C1 segment of cervical spinal cord (tissue), 14 donors: ENCODE measurements at regions not wholly inside any gene's neighbourhood (a gene's known extent, or its start where the extent isn't known, plus 50 kb on each side); places are given as distances from the start of the nearest gene placed in this dataset.
"Not testable (repeated sequence)": the region's sequence is repeated elsewhere in the genome, so short reads cannot be mapped to it uniquely, and the experiment has no call there.

ENCODE experiments used
- DNase-seq, 14 donors: peaks; one replicate each; lab custom pipeline; 2025; lab: John Stamatoyannopoulos, UW

DNA sequence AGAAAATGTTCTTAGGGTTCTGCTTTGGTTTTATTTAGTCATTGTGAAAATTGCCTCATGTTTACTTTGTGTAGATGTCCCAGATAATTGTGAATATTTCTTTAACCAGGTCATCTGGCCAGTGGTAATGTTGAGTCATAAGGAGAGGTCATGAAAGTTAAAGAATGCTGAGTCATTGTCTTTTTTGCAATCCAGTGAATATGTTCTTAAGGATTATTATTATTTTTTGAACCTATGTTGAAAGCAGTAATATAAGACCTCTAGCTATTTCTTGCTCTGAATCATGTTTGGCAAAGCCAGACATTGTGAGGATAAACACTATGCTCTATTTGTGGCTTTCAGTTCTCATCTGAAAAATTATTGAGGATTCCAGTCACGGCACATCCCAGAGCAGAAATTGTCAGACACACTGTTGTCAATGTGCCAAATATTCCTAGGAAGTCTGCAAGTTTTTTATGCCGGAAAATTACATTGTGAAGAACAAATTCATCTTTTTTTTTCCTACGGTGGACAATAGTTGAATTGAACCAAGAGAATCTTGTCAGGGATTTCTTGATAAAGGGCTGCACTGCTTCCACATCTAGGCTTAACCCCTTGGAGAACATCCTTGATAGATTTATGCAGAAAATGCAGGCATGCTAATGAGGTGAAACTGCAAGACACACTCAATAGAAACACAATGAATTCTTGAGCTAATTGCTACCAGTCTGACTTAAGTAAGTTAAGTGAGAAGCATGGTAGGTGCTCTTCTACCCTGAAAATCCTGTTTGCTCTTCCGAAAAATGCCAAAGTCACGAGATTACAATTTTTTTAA lies 369.6 kb downstream of the ATP23 start:
- DNase-seq: no peak

DNA sequence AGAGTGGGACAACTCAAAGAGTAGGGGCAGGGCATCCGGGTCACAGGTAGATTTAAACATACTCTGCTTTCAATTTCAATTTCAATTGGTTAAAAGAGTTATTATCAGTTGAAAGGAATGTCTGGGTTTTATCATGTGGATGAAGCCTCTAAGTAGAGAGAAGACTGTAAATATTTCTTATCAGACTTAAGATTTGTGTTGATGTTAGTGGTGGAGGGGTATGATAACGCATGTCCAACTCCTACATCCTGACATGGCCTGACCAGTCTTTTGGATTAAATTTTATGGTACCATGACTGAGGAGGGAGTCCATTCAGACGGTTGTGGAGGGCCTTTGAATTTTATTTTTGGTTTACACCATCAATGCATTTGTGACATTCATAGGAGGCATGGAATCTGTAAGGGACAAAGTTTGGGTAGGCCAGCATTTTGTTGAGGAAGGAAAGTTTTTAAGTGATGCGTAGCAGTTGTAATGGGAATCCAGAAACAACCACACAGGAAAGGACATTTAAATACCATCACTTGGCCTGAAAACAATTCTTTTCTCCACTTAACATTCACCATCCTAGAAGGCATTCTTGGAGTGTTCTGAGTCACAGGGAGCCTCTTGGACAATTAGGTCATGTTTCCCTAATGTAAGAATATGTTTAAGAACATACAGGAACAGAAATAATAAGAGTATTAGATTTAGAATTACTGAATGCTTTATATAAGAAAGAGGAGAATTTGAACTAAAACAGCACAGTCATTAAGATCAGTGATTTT lies 371.9 kb downstream of the ATP23 start:
- no peak for DNase-seq

DNA sequence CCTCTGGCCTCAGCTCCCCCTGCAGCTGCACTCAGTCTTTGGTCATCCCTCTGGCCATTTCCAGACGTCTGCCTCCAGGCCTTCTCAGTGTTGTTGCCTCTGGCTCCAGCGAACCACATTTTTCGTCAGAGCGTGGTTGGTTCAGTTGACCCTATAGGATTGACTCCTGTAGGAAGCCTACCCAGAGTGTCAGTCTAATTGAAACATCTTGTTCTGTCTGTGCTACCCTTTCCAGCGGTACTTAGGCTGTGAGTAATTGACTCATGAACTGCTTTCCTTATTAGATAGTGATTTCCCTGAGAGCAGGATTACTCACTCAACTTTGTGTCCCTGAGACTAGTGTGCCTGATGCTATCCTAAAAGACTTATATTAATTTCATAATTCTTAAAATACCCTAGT lies 373.2 kb downstream of the ATP23 start:
- DNase-seq: no peak

DNA sequence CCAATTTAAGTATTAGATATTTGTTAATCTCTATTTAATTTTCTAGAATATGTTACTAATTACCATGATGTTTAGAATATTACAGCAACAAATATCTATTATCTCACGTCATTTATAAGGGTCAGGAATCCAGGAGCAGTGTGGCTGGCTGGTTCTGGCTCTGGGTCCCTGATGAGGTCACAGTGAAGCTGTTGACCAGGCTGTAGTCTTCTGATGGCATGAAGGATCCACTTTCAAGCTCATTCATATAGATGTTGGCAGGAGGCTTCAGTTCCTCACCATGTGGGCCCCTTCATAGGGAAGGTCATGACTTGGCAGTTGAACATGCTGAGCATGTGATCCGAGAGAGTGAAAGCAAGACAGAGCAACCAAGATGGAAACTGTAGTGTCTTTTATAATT lies 375.6 kb downstream of the ATP23 start:
- DNase-seq: no peak

DNA sequence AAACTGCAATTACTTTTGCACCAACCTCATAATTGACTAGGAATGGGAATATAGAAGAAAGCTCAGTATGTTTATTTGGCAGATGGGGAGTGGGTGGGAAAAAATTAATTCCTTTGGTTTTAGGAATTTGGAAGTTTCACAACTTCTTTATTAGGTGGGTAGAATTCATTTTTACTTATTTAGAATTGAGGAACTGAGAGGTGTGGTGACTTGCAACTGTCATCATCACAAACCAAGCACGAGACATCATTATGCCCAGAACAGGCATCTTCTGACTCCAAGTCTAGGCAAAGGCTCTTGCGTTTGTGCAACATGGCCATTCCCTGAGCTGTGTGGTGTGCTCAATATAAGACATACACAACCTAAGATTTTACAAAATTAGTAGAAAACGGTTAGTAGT lies 380.0 kb downstream of the ATP23 start:
- DNase-seq: no peak

DNA sequence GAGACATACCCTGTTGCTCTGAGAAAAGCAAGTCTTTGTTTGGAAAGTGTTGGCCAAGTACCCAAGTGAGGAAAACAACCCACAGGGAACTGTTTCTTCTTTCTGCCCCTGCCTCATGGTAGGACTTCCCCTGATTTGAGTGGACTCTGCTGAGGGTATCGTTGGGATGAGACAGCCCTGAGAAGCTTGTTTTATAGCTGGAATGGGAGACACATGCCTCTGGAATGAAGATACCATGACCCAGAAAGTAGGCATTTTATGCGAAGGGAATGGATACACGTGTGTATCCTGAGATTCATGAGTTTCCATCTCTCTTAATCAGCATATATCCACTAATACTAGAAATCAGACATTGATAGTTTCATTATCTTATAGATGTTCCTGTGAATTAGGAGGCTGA lies 382.3 kb downstream of the ATP23 start:
- no peak for DNase-seq

DNA sequence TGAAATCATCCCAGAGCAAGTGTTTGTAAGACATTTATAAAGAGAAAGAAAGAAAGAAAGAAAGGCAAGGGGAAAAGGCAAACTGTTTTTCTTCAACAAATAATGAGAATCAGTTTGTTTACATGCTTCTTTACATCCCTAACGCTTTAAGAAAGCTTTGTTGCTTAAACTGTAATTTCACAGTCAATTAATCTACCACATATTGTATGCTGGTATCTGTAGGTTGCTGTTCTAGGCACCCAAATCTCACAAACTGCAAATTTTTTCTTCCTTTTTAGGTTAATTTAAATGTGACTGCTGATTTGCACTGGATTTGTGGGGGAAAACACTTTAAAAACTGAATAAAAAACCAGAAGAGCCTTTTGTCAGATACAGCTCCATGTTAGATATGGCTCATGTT lies 384.2 kb downstream of the ATP23 start:
- no peak for DNase-seq

DNA sequence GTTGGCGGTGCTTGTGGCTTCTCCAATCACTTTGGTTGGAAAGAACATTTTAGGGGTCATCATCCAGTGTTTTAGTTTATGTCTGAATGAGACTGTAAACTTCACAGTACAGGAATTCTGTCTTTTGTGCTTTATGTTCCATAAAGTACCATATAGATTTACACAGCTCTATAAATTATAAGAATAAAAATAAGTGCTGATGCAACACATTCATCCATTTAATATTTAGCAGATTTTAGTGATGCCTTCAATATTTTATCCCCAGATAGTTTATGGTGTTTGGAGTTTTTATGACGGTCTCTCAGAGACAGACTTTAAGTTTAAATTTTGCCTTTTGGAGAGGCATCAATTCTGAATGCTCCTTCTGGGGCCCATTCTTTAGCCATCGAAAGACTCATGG lies 385.2 kb downstream of the ATP23 start:
- DNase-seq: no peak

DNA sequence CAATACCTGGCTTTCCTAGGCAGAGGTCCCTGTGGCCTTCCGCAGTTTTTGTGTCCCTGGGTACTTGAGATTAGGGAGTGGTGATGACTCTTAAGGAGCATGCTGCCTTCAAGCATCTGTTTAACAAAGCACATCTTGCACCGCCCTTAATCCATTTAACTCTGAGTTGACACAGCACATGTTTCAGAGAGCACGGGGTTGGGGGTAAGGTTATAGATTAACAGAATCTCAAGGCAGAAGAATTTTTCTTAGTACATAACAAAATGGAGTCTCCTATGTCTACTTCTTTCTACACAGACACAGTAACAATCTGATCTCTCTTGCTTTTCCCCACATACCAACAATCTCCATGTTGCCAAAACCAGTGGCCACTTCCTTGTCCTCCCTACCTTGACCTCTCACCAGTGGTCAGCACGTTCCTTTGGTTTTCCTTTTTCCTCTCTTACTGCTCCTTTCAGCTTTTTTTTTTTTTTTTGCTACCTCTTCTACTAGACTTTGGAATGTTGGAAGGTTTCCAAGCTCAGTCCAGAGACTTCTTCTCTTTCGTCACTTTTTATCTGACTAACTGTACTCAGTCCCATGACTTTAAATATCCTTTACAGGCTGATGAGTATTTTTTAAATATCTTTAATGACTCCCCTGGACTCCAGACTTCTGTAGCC lies 395.3 kb downstream of the ATP23 start:
- DNase-seq: not testable (repeated sequence)

DNA sequence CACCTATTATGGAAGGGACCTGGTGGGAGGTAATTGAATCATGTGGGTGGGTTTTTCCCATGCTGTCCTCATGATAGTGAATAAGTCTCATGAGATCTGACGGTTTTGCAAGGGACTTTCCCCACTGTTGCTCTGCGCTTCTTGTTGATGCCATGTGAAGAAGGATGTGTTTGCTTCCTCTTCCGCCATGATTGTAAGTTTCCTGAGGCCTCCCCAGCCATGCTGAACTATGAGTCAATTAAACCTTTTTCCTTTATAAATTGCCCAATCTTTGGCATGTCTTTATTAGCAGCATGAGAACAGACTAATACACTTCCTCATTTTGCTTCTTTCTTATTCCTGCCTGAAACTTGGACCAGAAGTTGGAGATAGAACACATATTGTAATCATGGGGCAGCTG lies 396.2 kb downstream of the ATP23 start:
- DNase-seq: not testable (repeated sequence)

DNA sequence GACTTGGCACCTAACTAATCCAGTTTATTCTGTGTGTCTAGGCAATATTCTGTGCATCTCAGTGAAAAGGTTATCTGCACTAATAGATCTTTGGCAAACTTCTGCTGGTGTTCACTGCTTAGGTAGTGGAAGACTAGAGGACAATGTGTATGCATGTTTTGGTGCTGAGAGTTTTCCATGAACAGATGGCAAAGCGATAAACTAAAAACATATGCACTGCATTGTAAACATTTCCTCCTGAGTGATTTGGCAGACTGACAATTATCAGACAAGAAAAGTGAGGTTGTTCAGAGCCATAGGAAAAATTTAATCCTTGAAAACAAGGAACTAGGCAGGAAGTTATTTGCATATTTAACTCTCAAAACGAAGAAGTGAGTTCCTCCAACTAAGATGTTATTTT lies 400.4 kb downstream of the ATP23 start:
- no peak for DNase-seq

DNA sequence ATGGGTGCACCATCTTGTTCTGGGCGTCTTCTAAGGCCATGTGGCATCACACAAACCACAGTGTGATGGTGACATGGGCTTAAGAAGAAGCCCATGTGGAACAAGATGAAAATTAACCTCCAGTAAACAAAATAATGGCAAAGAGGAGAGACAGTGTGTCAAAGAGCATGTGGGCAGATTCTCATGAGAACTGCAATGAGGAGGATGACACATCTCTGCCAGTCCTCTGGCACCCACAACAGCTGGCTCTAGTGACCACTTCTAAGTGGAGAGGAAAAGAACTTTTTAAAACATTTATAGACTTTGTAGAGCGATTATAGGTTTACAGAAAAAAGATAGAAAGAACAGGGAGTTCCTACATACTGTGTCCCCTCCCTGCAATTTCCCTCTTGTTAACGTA lies 401.4 kb downstream of the ATP23 start:
- no peak for DNase-seq

DNA sequence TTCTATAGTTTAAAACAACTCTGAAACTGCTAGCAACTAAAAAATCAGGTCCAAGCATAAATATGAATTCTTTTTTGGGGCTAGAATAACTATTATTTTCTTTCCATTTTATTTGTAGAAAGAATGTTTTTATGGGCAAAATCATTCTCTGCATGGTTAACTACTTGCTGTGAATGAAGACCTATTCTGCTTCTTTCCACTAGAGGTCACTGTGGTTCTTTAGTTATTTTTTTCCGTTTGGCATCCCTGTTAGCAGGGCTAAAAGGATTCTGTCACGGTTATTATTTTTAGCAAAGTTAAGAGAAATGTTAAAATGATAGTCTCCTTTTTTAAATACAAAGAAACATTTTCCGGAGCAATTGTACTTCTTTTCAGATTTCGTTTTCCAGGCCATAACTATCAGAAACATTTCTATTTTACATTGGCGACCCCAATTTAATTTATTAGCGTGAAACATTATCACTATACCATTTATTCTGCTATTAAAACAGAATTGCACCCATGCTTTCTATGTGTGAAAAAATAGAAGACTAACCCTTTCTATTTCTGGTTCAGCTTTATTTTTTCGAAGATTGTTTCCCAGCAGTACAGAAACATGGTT lies 404.8 kb downstream of the ATP23 start:
- peak in 1 of 14 donors; percentile 2 for DNase-seq

DNA sequence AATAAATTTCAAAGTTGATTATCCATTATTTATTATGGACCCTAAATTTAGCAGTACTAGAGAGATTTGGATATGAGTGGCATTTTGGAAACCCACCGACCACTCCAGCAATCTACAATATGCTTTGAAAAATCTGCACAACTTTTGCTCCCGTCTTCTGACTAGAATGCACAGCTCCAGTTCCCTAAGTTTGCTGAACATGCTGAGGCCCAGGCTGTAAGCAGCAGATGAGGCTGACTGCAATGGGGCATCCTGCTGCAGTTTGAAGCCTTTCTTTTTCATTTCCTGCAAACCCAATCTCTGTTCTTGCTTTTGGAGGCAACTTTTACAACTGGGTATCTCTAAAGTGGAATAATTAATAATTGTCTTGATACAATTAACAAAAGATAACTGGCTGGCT lies 405.8 kb downstream of the ATP23 start:
- DNase-seq: no peak

DNA sequence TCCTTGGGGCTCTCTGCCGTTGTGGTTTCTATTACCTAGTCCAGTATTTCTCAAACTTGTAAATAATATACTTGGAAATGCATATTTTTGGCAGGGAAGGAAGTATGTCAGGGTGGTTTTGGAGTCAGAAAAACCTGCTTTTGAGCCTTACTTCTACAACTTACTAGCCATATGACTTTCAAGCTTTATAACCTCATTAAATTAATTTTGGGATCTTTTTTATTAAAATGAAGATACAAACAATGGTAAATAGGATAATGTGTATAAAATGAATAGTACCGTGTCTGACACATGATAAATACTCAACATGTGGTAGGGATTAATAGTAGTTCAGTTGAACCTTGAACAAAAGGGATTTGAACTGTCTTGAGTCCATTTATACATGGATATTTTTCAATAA lies 406.3 kb downstream of the ATP23 start:
- no peak for DNase-seq

DNA sequence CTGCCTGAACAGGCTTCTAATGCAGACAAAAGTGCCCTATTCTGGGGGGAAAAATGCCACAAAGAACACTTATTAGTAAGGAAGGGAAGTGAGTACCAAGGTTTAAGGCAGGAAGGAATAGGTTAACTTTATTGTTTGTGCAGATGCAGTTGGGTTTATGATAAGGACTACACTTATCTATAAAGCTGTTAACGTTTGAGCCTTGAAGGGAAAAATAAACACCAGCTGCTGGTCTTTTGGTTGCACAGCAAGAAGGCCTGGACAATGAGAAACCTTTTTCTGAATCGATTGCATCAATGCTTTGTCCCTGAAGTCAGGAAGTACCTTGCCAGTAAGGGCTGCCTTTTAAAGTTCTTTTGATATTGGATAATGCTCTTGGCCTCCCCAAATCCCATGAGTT lies 407.8 kb downstream of the ATP23 start:
- DNase-seq: no peak

DNA sequence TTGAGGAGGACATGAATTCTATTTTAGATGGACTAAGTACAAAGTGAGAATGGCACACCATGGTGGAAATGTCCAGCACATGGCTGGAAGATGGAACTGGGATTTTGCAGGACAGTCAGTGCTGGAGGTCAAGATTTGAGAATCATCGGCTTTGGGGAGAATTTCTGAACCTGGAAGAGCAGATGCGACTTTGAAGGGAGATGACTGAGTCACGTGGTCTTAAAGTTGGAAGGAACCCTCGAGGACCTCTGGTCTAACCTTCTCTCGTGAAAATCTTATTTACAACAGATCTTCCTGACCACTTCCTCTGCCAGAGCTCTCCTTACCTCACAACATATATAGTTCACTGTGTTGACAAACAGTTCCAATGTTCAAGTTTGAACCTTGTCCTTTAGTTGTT lies 415.4 kb downstream of the ATP23 start:
- DNase-seq: no peak

DNA sequence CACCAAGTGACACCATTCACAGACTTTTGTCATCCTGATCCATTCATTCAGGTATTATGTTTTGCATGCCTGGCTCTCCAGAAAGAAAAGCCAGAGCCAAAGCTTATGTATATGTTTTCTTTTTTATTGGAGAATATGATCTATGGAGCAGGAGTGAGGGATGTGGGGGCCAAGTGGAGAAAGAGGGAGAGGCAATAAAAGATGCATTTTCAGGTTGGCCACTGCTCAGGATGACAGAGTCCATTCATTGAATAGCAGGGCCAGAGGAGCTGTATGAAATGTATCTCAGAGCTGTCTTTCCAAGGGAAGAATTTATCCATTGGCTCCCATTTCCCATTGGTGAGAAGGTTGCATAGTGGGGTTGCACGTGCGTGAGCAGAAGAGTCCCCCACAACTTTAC lies 416.1 kb downstream of the ATP23 start:
- no peak for DNase-seq

DNA sequence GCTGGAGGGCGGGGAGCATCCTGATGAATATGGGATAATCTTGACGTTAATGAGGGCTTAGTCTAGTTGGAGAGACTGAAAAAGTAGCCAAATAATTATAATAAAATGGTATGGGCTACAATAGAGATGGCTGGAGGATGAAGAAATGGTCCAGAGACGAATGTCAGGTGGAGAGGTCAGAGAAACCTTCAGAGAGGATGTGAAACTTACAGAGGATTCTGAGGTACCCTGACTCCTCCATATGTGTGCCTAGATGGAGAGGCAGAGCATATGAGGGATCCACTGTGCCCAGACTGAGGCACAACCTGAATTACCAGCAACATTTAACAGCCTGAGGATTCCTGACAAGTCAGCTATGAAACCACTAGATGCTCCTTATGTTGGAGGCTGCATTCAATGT lies 417.0 kb downstream of the ATP23 start:
- DNase-seq: no peak

DNA sequence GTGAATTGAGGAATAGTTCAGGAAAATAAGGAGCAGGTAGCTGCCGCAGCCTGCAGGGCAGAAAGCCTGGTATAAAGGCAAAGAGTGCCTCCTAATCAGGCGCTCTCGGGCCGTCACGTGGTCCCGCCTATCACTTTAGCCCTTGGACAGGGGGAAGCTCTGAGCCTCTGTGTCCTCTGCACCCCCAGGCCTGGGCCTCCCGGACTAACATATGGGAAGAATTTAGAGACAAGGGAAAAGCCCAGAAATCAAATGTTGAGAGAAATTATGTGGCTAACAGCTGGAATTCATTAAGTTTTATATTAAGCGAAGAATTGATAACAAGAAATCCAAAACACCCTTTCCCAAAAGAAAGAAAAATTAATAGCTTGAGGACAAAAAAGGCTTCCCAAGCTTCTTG lies 417.7 kb downstream of the ATP23 start:
- no peak for DNase-seq

DNA sequence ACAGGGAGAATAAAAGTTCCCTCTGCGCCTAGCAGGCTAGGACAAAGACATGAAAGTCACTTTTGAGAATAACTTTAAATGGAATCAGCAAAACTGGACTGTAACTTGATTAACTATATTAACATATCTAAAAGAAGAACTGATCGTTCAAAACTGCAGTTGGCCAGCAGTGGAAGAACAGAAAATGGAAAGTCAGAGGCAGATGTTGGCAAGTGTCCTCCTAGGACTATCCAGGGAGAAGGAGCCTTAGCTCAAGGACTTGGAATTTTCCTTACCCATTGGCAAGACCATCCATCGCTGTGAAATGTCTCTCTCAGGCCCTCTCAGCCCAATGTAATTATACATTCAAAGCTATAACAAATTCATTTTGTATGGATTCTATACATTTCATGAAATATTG lies 419.7 kb downstream of the ATP23 start:
- DNase-seq: no peak

DNA sequence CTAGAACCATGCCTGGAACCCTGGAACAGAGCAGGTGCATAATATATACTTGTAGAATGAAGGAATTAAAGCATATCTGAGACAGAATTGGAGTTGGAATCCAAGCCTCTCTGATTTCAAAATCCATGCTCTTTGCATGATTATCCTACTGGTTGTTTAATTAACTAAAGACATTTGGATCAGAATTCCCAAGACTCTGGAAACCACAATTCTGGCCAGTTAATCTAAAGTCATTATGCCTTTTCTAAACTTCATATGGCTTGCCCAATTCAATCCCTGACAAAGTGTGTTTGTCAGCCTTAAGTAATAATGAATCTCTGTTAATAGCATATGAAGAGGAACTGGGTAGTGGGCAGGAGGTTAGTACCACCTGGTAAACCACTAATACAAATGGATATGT lies 422.6 kb downstream of the ATP23 start:
- no peak for DNase-seq
